ENCODE measurements at regions not wholly inside any gene's neighbourhood (a gene's known extent, or its start where the extent isn't known, plus 50 kb on each side); places are given as distances from the start of the nearest gene placed in this dataset.
A peak's percentile ranks its signal among the peaks of the same experiment; 100 is the strongest.

- no peak overlapping the region for H3K9ac ChIP-seq (ENCODE audit: low read depth, low read length)
- H4K20me1 ChIP-seq (ENCODE audit: insufficient read depth, low read length): no peaks in the 10 kb centered on the region; the same call in 1 of the 2 replicates
- H3K4me1 ChIP-seq (ENCODE audit: control insufficient read depth, insufficient read depth, low read length): peaks cover 16% of the 10 kb centered on the region
- in situ Hi-C loops (cut with MboI; ENCODE audit: low sequenced_read_pairs): loop anchor here (5.0 kb wide), 1 partner anchor 46 kb away; no protein-coding TSS in a partner anchor
- no peaks in the 10 kb centered on the region for H3K27me3 ChIP-seq (ENCODE audit: control insufficient read depth, insufficient read depth, low read length)
- intact Hi-C loops (cut with micrococcal nuclease): loop anchor here (1.0 to 5.0 kb wide), 3 partner anchors 43 to 231 kb away; partner anchors contain the start of gene SNX14
- no CpG with 5 or more reads among the region's 1 CpG for WGBS, 2 experiments (ENCODE audit: extremely low coverage in 2 of 2, insufficient read length in 1 of 2)
- ChIA-PET POLR2A (ENCODE audit: unreplicated experiment) (interaction anchor here (0.6 to 1.1 kb wide), 2 partner anchors 44 to 89 kb away, joined by 3 to 4 read pairs; partner anchors contain the start of gene NT5E), CTCF (interaction anchor here (1.3 to 3.9 kb wide), 4 partner anchors 13 to 177 kb away, joined by 3 to 16 read pairs (median 4); partner anchors contain the start of gene NT5E)
- peaks cover 5 to 11% of the 10 kb centered on the region in 2 experiments; a peak in 3 of 4 replicates for H3K79me1 ChIP-seq (ENCODE audit: low read depth in 1 of 2, low read length in 2 of 2)
- H3K4me3 ChIP-seq (ENCODE audit: insufficient read depth, low read depth, low read length): no peak overlapping the region
- H4K8ac ChIP-seq (ENCODE audit: low read depth in 2 of 2, low read length in 2 of 2): peak overlapping the region; percentile 10 to 19; a peak in 3 of 4 replicates
- DNase-seq (peak; percentile 98), ATAC-seq (ENCODE audit: low read depth) (peak; percentile 94)
- no peak overlapping the region for H4K91ac ChIP-seq (ENCODE audit: insufficient read depth, low read depth, low read length)
- no peaks in the 10 kb centered on the region for H3K36me3 ChIP-seq (ENCODE audit: control insufficient read depth, insufficient read depth, low read length)
- H2AK9ac ChIP-seq (replicated peaks; ENCODE audit: low read depth, low read length, poor library complexity): no peak overlapping the region
- dilution Hi-C loops (cut with HindIII; ENCODE audit: low sequenced_read_pairs, unreplicated experiment): no loop called here
- no peak overlapping the region; the same call in 1 of the 2 replicates for H4K5ac ChIP-seq (ENCODE audit: low read depth, low read length)
- H2BK20ac ChIP-seq (ENCODE audit: low read depth, low read length): peak overlapping the region; percentile 50; the same call in 1 of the 2 replicates
- H2AFZ ChIP-seq (replicated peaks; ENCODE audit: low read length, poor library complexity): no peak overlapping the region
- BruUV-seq (replicated peaks): no TSS peak
- peak overlapping the region; percentile 51; the same call in 1 of the 2 replicates for H3K56ac ChIP-seq (ENCODE audit: extremely low read depth, insufficient read depth, low read length)
- no peak overlapping the region for H3K23ac ChIP-seq (ENCODE audit: low read depth, low read length)
- no peak overlapping the region for H3K14ac ChIP-seq (replicated peaks; ENCODE audit: low read depth, low read length)
- H3K4ac ChIP-seq (ENCODE audit: low read depth, low read length): peak overlapping the region; percentile 27; the same call in 1 of the 2 replicates
- peak overlapping the region; percentile 43; the same call in 1 of the 3 replicates for H2BK15ac ChIP-seq (ENCODE audit: low read depth, low read length)
- H2BK5ac ChIP-seq (ENCODE audit: low read depth, low read length, poor library complexity, severe bottlenecking): peak overlapping the region; percentile 89
- peak overlapping the region; percentile 14 for H3K27ac ChIP-seq (ENCODE audit: insufficient read depth, low read length)
- no peak overlapping the region for H3K4me2 ChIP-seq (ENCODE audit: low read depth, low read length)
- peaks cover 19% of the 10 kb centered on the region for H3K9me1 ChIP-seq (ENCODE audit: insufficient read depth, low read length)
- H3K9me3 ChIP-seq (ENCODE audit: control insufficient read depth, insufficient read depth, low read length): no peaks in the 10 kb centered on the region
- H2AK5ac ChIP-seq (ENCODE audit: low read depth, low read length): no peak overlapping the region
- peak overlapping the region; percentile 1 for H2BK120ac ChIP-seq (ENCODE audit: low read depth, low read length)
- H3K18ac ChIP-seq (ENCODE audit: low read depth, low read length): peak overlapping the region; percentile 32; the same call in 1 of the 2 replicates
- no peak for TF ChIP-seq RCOR1 (IDR thresholded peaks at IDR 0.05; ENCODE audit: insufficient replicate concordance, low read length)
- peak; percentile 17; the same call in 1 of the 2 replicates for TF ChIP-seq MAZ (IDR thresholded peaks at IDR 0.05; ENCODE audit: borderline replicate concordance, low read depth, low read length)
- TF ChIP-seq CTCF (conservative IDR thresholded peaks at IDR 0.05; ENCODE audit: low read depth, low read length): no peak
- TF ChIP-seq FOS (IDR thresholded peaks at IDR 0.05; ENCODE audit: low read depth, low read length): peak; percentile 84
- TF ChIP-seq ELK1 (IDR thresholded peaks at IDR 0.05; ENCODE audit: borderline replicate concordance, low read depth, low read length): no peak
- TF ChIP-seq RFX5 (IDR thresholded peaks at IDR 0.05; ENCODE audit: low read depth, low read length): no peak
- no peak for TF ChIP-seq CHD1 (IDR thresholded peaks at IDR 0.05; ENCODE audit: low read depth, low read length)
- TF ChIP-seq NFE2L2 (IDR thresholded peaks at IDR 0.05; ENCODE audit: low read depth, low read length): peak; percentile 55; the same call in 1 of the 2 replicates
- peak; percentile 70; the same call in 1 of the 2 replicates for TF ChIP-seq MXI1 (IDR thresholded peaks at IDR 0.05; ENCODE audit: borderline replicate concordance, low read depth, low read length)
- 0 out of 2 replicates have a peak, but pooled peaks have one; percentile 40 for TF ChIP-seq MAFK (IDR thresholded peaks at IDR 0.05; ENCODE audit: low read depth, low read length)
- peak; percentile 26; the same call in 1 of the 2 replicates for TF ChIP-seq RAD21 (IDR thresholded peaks at IDR 0.05; ENCODE audit: low read length)
- peak; percentile 86 for TF ChIP-seq USF2 (IDR thresholded peaks at IDR 0.05; ENCODE audit: low read depth, low read length)
Measured at GRCh38 chr6:85360794-85361642, 88.9 kb upstream of the NT5E start.

Data from IMR-90 (cell line).